OCI-LY3 (cell line): ENCODE measurements at regions not wholly inside any gene's neighbourhood (a gene's known extent, or its start where the extent isn't known, plus 50 kb on each side); places are given as distances from the start of the nearest gene placed in this dataset.

Experiments
- H2AFZ ChIP-seq: fragments of 200-600, 300-600 bp; shearing (Covaris generic); 2 replicates; pipeline ENCODE4 v1.6.0; 2014; ENCODE audit warnings: antibody characterized with exemption, low read depth, low read length
- H3K27ac ChIP-seq: fragments of 200-600, 300-600 bp; sonication (generic); 2 replicates; pipeline ENCODE4 v1.5.1; 2014; ENCODE audit warnings: mild to moderate bottlenecking, low read length, moderate library complexity, mixed read lengths
- H3K27me3 ChIP-seq: fragments of 200-600, 300-600 bp; sonication (generic); 2 replicates; pipeline ENCODE4 v1.6.1; 2014; ENCODE audit warnings: low read depth, low read length, mixed read lengths
- H3K36me3 ChIP-seq: fragments of 200-600, 300-600 bp; sonication (generic); replicated peaks from 2 replicates; pipeline ENCODE3; 2014; ENCODE audit warnings: low read depth, low read length, mixed read lengths
- H3K4me1 ChIP-seq: fragments of 300-600, 200-600 bp; sonication (generic); 2 replicates; pipeline ENCODE4 v1.6.1; 2014; ENCODE audit warnings: low read length, mixed read lengths
- H3K4me2 ChIP-seq: fragments of 200-600, 300-600 bp; sonication (generic); 2 replicates; pipeline ENCODE4 v1.6.1; 2014; ENCODE audit warnings: low read length, mixed read lengths
- H3K4me3 ChIP-seq: fragments of 300-600, 200-600 bp; sonication (generic); 2 replicates; pipeline ENCODE4 v1.5.1; 2014; ENCODE audit warnings: antibody characterized with exemption, mild to moderate bottlenecking, low read length, moderate library complexity
- H3K79me2 ChIP-seq: fragments of 300-600, 200-600 bp; shearing (Covaris generic); 2 replicates; pipeline ENCODE4 v1.6.1; 2014; ENCODE audit warnings: mild to moderate bottlenecking, low read length, mixed read lengths
- H3K9ac ChIP-seq: fragments of 300-600, 200-600 bp; shearing (Covaris generic); 2 replicates; pipeline ENCODE4 v1.6.0; 2014; ENCODE audit warnings: mild to moderate bottlenecking, low read length, moderate library complexity
- H3K9me3 ChIP-seq: fragments of 200-600, 300-600 bp; shearing (Covaris generic); 2 replicates; pipeline ENCODE4 v1.6.1; 2014; ENCODE audit warnings: low read length, mixed read lengths; ENCODE audit not compliant: insufficient read depth
- H4K20me1 ChIP-seq: fragments of 200-600, 300-600 bp; sonication (generic); 2 replicates; pipeline ENCODE4 v1.6.1; 2016; ENCODE audit warnings: low read length, mixed read lengths; ENCODE audit not compliant: insufficient read depth
- CTCF ChIP-seq: fragments of 200-600, 300-600 bp; sonication (generic); IDR thresholded peaks from 2 replicates; pipeline ENCODE4 v1.5.1; 2014; ENCODE audit warnings: antibody characterized with exemption, low read length, low read depth
- EZH2phosphoT487 ChIP-seq: fragments of 200-600 bp; shearing (Covaris generic); IDR thresholded peaks from 2 replicates; pipeline ENCODE4 v1.6.1; 2018; ENCODE audit warnings: antibody characterized with exemption, mixed run types, low read depth

DNA sequence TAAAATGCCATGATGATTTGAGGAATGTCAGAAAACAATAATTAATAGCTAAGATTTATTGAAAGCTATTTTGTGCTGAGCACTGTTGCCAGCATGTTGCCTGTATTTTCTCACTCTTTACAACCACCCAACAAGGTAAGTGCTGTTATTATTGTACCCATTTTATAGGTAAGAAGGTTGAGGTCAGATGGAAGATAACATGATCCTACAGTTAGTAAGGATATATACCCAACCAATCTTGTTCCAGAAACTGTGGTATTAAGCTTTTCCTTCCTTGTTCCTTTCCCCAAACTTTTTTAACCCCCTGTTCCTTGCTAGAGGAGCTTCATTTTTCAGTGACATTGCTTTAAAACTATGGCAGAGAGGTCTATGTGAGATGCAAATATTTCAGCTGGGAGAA is 738.0 kb upstream of the ZEB2 start:
- H4K20me1 ChIP-seq, result no peaks in the 10 kb centered on the region
- no peak overlapping the region for H3K9ac ChIP-seq
- no peak overlapping the region for H3K27ac ChIP-seq
- H3K9me3 ChIP-seq, result no peaks in the 10 kb centered on the region
- TF ChIP-seq EZH2phosphoT487 (no peak), CTCF (no peak)
- H3K4me1 ChIP-seq, result no peaks in the 10 kb centered on the region
- no peaks in the 10 kb centered on the region for H3K36me3 ChIP-seq
- H3K79me2 ChIP-seq, result no peaks in the 10 kb centered on the region
- no peak overlapping the region for H3K4me3 ChIP-seq
- H2AFZ ChIP-seq, result no peak overlapping the region
- H3K27me3 ChIP-seq, result peaks cover 7% of the 10 kb centered on the region; the same call in 1 of the 2 replicates
- H3K4me2 ChIP-seq, result no peak overlapping the region

- no peak overlapping the region for H3K4me3 ChIP-seq
- H3K9ac ChIP-seq, result no peak overlapping the region
- H3K79me2 ChIP-seq, result no peaks in the 10 kb centered on the region
- H3K36me3 ChIP-seq, result no peaks in the 10 kb centered on the region
- no peaks in the 10 kb centered on the region for H3K9me3 ChIP-seq
- no peak overlapping the region for H3K4me2 ChIP-seq
- H3K27ac ChIP-seq, result no peak overlapping the region
- H3K4me1 ChIP-seq, result no peaks in the 10 kb centered on the region
- H3K27me3 ChIP-seq, result peaks cover 7% of the 10 kb centered on the region; the same call in 1 of the 2 replicates
- TF ChIP-seq CTCF (no peak), EZH2phosphoT487 (no peak)
- H2AFZ ChIP-seq, result no peak overlapping the region
- H4K20me1 ChIP-seq, result no peaks in the 10 kb centered on the region
These were observed 736.6 kb upstream of the ZEB2 start for GRCh38 chr2:145256551-145256950.

DNA sequence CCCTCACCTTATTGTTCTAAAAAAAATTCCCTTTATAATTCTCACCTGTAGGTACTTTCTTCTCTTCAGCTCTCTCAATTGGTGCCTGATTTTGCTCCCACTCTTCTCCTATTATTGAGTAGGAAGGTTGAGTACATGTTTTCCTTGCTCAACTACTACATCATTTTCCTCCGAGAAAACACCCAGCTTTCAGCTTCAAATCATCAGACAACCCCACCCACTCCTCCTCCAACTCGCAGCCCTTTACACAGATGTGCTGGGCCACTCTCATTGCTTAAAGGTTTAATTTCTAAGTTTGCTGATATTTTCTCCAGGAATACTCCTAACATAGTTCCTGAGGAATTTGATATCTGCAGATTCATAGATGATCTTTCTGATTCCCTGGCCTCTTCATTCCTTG is 734.4 kb upstream of the ZEB2 start:
- TF ChIP-seq CTCF, result no peak
- no peak for TF ChIP-seq EZH2phosphoT487

DNA sequence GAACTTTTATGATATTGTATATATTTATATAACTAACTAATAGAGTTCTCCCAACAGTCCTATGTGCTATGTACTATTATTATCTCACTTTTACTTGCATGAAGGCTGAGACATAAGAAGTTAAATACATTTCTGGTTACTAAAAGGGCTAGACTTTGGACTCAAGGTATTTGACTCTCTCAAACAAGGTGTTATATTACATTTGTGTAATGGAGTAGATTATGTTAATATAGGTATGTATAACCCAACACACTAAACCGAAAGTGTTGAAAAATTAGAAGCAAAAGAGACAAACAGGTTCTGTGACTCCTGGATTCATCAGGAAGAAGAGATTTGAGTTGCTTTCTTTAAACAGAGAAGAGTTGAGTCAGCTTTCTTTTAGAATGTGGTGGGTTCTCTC is 733.6 kb upstream of the ZEB2 start:
- H3K79me2 ChIP-seq, result no peaks in the 10 kb centered on the region
- H3K4me1 ChIP-seq, result no peaks in the 10 kb centered on the region
- no peaks in the 10 kb centered on the region for H3K27me3 ChIP-seq
- no peaks in the 10 kb centered on the region for H3K36me3 ChIP-seq
- H3K4me3 ChIP-seq, result no peak overlapping the region
- H3K9ac ChIP-seq, result no peak overlapping the region
- H3K9me3 ChIP-seq, result no peaks in the 10 kb centered on the region
- no peak overlapping the region for H3K4me2 ChIP-seq
- no peak overlapping the region for H3K27ac ChIP-seq
- no peaks in the 10 kb centered on the region for H4K20me1 ChIP-seq
- TF ChIP-seq CTCF (no peak), EZH2phosphoT487 (no peak)
- H2AFZ ChIP-seq, result no peak overlapping the region

More for the DNA sequence above, 734.4 kb upstream of the ZEB2 start:
- Histone ChIP-seq H3K4me3 (no peak overlapping the region), H3K27me3 (no peaks in the 10 kb centered on the region), H3K36me3 (no peaks in the 10 kb centered on the region), H3K4me2 (no peak overlapping the region), H3K79me2 (no peaks in the 10 kb centered on the region), H3K9ac (no peak overlapping the region), H3K27ac (no peak overlapping the region), H3K4me1 (no peaks in the 10 kb centered on the region), H3K9me3 (no peaks in the 10 kb centered on the region), H2AFZ (no peak overlapping the region), H4K20me1 (no peaks in the 10 kb centered on the region)
